Liver (tissue), 8 donors: ENCODE measurements at regions not wholly inside any gene's neighbourhood (a gene's known extent, or its start where the extent isn't known, plus 50 kb on each side); places are given as distances from the start of the nearest gene placed in this dataset.

Experiments used
- DNase-seq: peaks from one replicate; pipeline ENCODE4 v3.0.0-alpha.2; 2017; ENCODE audit warnings: low spot score
- H3K27ac ChIP-seq, 2 donors: one replicate each; pipeline ENCODE4 v1.7.0; 2013; ENCODE audit warnings: inconsistent platforms in 2 of 2, low read length in 2 of 2, control low read depth in 1 of 2, low read depth in 1 of 2, mild to moderate bottlenecking in 1 of 2
- H3K27me3 ChIP-seq, 4 donors: one replicate each; pipeline versions ENCODE4 v1.6.1 to v1.7.0; 2013; ENCODE audit warnings: low read length in 3 of 4, inconsistent platforms in 1 of 4, mild to moderate bottlenecking in 1 of 4, moderate library complexity in 1 of 4; ENCODE audit not compliant: control insufficient read depth in 4 of 4, insufficient read depth in 4 of 4
- H3K36me3 ChIP-seq, 4 donors: one replicate each; pipeline versions ENCODE4 v1.6.1 to v1.7.0; 2013; ENCODE audit warnings: low read length in 3 of 4, mild to moderate bottlenecking in 3 of 4, low read depth in 1 of 4, moderate library complexity in 1 of 4; ENCODE audit not compliant: control insufficient read depth in 4 of 4, insufficient read depth in 3 of 4
- H3K4me1 ChIP-seq, 4 donors: one replicate each; pipeline versions ENCODE4 v1.6.1 to v1.7.0; 2013; ENCODE audit warnings: low read length in 3 of 4, mild to moderate bottlenecking in 3 of 4, moderate library complexity in 1 of 4; ENCODE audit not compliant: control insufficient read depth in 4 of 4, insufficient read depth in 4 of 4
- H3K4me3 ChIP-seq, 3 donors: one replicate each; pipeline versions ENCODE4 v1.6.1 to v1.7.0; 2013; ENCODE audit warnings: low read length in 3 of 3, control low read depth in 1 of 3, low read depth in 1 of 3, mild to moderate bottlenecking in 1 of 3
- H3K9ac ChIP-seq, 2 donors: one replicate each; pipeline ENCODE4 v1.7.0; 2013; ENCODE audit warnings: low read length in 2 of 2, mild to moderate bottlenecking in 2 of 2, moderate library complexity in 2 of 2, control low read depth in 1 of 2, low read depth in 1 of 2
- H3K9me3 ChIP-seq, 4 donors: one replicate each; pipeline versions ENCODE4 v1.6.1 to v1.7.0; 2013; ENCODE audit warnings: low read length in 3 of 4; ENCODE audit not compliant: control insufficient read depth in 4 of 4
- ATF3 ChIP-seq: IDR thresholded peaks from 2 replicates; pipeline ENCODE4 v1.6.1; 2016; ENCODE audit warnings: antibody characterized with exemption
- CTCF ChIP-seq: fragments of 150-350 bp; IDR thresholded peaks from 2 replicates; pipeline ENCODE4 v1.5.1; 2017; ENCODE audit warnings: improper control_type of control experiment, low read depth, low read length; ENCODE audit not compliant: missing input control
- EGR1 ChIP-seq, 2 donors: IDR thresholded peaks; 2 replicates each; pipeline ENCODE4 v1.6.1; 2016 to 2018; ENCODE audit warnings: antibody characterized with exemption in 2 of 2, low read depth in 2 of 2
- FOXA1 ChIP-seq: IDR thresholded peaks from 2 replicates; pipeline ENCODE4 v1.6.1; 2016; ENCODE audit warnings: antibody characterized with exemption
- FOXA2 ChIP-seq: IDR thresholded peaks from 2 replicates; pipeline ENCODE4 v1.6.1; 2016; ENCODE audit warnings: antibody characterized with exemption
- GABPA ChIP-seq, 2 donors: IDR thresholded peaks in 1 of 2; conservative IDR thresholded peaks in 1 of 2; 2 replicates each; pipeline ENCODE4 v1.6.1; 2016; ENCODE audit warnings: antibody characterized with exemption in 2 of 2, mild to moderate bottlenecking in 1 of 2, moderate library complexity in 1 of 2
- HNF4A ChIP-seq, 2 donors: conservative IDR thresholded peaks; 2 replicates each; pipeline ENCODE4 v1.6.1; 2016; ENCODE audit warnings: antibody characterized with exemption in 2 of 2, mild to moderate bottlenecking in 2 of 2
- HNF4G ChIP-seq: IDR thresholded peaks from 2 replicates; pipeline ENCODE4 v1.6.1; 2016; ENCODE audit warnings: antibody characterized with exemption
- JUND ChIP-seq, 2 donors: IDR thresholded peaks; 2 replicates each; pipeline ENCODE4 v1.6.1; 2016; ENCODE audit warnings: antibody characterized with exemption in 2 of 2
- RAD21 ChIP-seq, 2 donors: IDR thresholded peaks; 2 replicates each; pipeline ENCODE4 v1.6.1; 2016; ENCODE audit warnings: antibody characterized with exemption in 2 of 2, mild to moderate bottlenecking in 2 of 2
- RXRA ChIP-seq, 2 donors: IDR thresholded peaks; 2 replicates each; pipeline ENCODE4 v1.6.1; 2017 to 2018; ENCODE audit warnings: antibody characterized with exemption in 2 of 2, mild to moderate bottlenecking in 1 of 2
- SP1 ChIP-seq: IDR thresholded peaks from 2 replicates; pipeline ENCODE4 v1.6.1; 2018; ENCODE audit warnings: antibody characterized with exemption, mild to moderate bottlenecking
- TAF1 ChIP-seq: conservative IDR thresholded peaks from 2 replicates; pipeline ENCODE4 v1.6.1; 2016; ENCODE audit warnings: antibody characterized with exemption, mild to moderate bottlenecking
- YY1 ChIP-seq: IDR thresholded peaks from 2 replicates; pipeline ENCODE4 v1.6.1; 2016; ENCODE audit warnings: antibody characterized with exemption, mild to moderate bottlenecking
- ZBTB33 ChIP-seq: IDR thresholded peaks from 2 replicates; pipeline ENCODE4 v1.6.1; 2016; ENCODE audit warnings: antibody characterized with exemption
- WGBS: extraction: QIAGEN DNeasy Blood & Tissue Kit; methylation state at CpG from one replicate; pipeline ENCODE4 v1.1.7; 2013; 5-methylcytosine and 5-hydroxymethylcytosine counted together
- donor health status: healthy.
- donor health status: healthy.
- donor health status: healthy.
- donor health status: healthy.
- donor health status: healthy.

GRCh38 chr1:98502937-98503336 lies 158.6 kb upstream of the SNX7 start:
- Histone ChIP-seq H3K9ac (no peak overlapping the region), H3K27ac (no peak overlapping the region), H3K4me1 (no peaks in the 10 kb centered on the region), H3K9me3 (peaks cover 0 to 2% (median 0%) of the 10 kb centered on the region in 4 donors), H3K27me3 (no peaks in the 10 kb centered on the region), H3K4me3 (no peak overlapping the region), H3K36me3 (no peaks in the 10 kb centered on the region)
- DNase-seq = no peak
- no peak for TF ChIP-seq FOXA1
- TF ChIP-seq SP1 = no peak
- no peak for TF ChIP-seq TAF1

GRCh38 chr1:98500324-98500723 lies 161.2 kb upstream of the SNX7 start:
- peaks cover 0 to 2% (median 0%) of the 10 kb centered on the region in 4 donors for H3K9me3 ChIP-seq
- TF ChIP-seq FOXA1 (no peak), ATF3 (no peak), FOXA2 (no peak), RXRA (IDR thresholded peaks at IDR 0.05) (no peak), HNF4G (no peak), ZBTB33 (no peak), YY1 (no peak), EGR1 (IDR thresholded peaks at IDR 0.05; ENCODE audit: low read depth in 2 of 2) (no peak), CTCF (no peak), RAD21 (IDR thresholded peaks at IDR 0.05) (no peak)
- no peaks in the 10 kb centered on the region for H3K4me1 ChIP-seq
- no peak overlapping the region for H3K27ac ChIP-seq
- DNase-seq = no peak
- no peaks in the 10 kb centered on the region for H3K27me3 ChIP-seq
- no peak overlapping the region for H3K4me3 ChIP-seq
- H3K36me3 ChIP-seq = no peaks in the 10 kb centered on the region
- no peak overlapping the region for H3K9ac ChIP-seq
- 84% methylated on average over 2 of the region's 2 CpGs for WGBS

GRCh38 chr1:98498651-98499050 lies 162.9 kb upstream of the SNX7 start:
- H3K27me3 ChIP-seq = no peaks in the 10 kb centered on the region
- no peak overlapping the region for H3K4me3 ChIP-seq
- no peak overlapping the region for H3K9ac ChIP-seq
- H3K36me3 ChIP-seq = no peaks in the 10 kb centered on the region
- no peak for DNase-seq
- no peak for TF ChIP-seq GABPA (IDR thresholded peaks at IDR 0.05 in 1 of 2, conservative IDR thresholded peaks at IDR 0.05 in 1 of 2)
- no peak for TF ChIP-seq HNF4A (conservative IDR thresholded peaks at IDR 0.05)
- TF ChIP-seq JUND (IDR thresholded peaks at IDR 0.05) = no peak
- no peak for TF ChIP-seq ZBTB33
- TF ChIP-seq HNF4G = no peak
- TF ChIP-seq FOXA2 = no peak
- no peak for TF ChIP-seq CTCF
- no peak overlapping the region for H3K27ac ChIP-seq
- H3K9me3 ChIP-seq = no peaks in the 10 kb centered on the region
- WGBS = 73% methylated on average over 1 of the region's 1 CpG
- H3K4me1 ChIP-seq = no peaks in the 10 kb centered on the region
